GM18505 (cell line): ENCODE measurements at regions not wholly inside any gene's neighbourhood (a gene's known extent, or its start where the extent isn't known, plus 50 kb on each side); places are given as distances from the start of the nearest gene placed in this dataset.
"Not testable (repeated sequence)": the region's sequence is repeated elsewhere in the genome, so short reads cannot be mapped to it uniquely, and the experiment has no call there.

ENCODE experiments used
- ATAC-seq: cut with Tn5 transposase; IDR thresholded peaks from one replicate; pipeline ENCODE4 v1.9.1; 2021; ENCODE audit not compliant: unreplicated experiment
- POLR2A ChIP-seq: IDR thresholded peaks from 4 replicates; pipeline ENCODE4 v1.6.1; 2011; ENCODE audit warnings: borderline replicate concordance; ENCODE audit not compliant: insufficient read depth, insufficient read length; ENCODE audit errors: extremely low read depth

DNA sequence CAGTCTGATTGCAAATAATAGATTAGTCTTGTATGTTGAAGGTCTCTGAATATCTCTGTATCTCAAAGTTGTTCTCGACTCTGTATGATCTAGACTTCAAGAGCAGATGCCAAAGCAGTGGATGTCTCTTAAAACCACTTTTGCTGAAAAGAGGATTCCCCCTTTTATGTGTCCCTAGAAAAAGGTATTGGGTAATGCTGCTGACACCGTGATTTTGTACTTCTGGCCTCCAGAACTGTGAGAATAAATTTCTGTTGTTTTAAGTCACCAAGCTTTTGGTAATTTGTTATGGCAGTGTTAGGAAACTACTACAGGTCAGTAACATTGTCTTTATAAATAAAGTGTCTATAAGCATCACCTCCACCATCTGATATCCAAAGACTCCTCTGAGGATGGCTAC, 85.3 kb upstream of the PIK3R1 start:
- no peak for TF ChIP-seq POLR2A
- no peak for ATAC-seq

DNA sequence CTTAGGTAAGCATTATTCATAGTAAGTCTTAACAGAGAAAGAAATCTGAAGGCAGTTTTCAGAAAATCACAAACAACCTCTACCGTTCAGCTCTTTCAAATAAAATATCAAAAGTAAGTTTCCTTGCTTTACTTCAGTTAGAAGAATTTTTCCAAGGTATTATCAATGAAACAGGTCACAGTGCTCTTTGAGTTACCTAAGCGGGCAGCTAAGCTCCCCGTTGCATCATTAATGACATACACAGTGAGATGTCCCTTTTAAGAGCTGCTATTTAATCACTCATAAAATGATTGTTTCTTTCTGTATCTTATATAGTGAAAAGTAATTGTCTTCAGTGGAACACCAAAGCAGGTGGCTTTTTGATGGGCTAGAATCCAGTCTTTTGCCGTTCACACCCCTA, 86.2 kb upstream of the PIK3R1 start:
- ATAC-seq: no peak
- no peak for TF ChIP-seq POLR2A

DNA sequence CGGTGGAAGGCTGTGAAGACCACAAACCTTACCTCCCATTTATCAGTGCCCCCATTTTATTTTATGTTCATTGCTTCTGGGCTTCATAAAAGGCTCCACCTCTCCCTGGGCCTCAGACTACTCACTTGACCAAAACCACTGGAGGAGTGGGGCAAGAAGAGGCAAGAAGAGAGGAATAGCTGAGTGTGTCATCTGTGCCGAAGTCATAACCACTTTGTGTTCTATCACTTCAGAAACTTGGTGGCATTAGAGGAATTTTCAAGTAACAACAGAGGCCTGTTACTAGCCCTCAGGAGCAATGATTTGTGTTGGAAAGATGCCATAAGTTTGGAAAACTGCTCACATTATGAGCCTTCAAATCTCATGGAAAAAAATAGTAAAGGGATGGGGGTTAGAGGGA, 88.7 kb upstream of the PIK3R1 start:
- TF ChIP-seq POLR2A: no peak
- ATAC-seq: no peak

DNA sequence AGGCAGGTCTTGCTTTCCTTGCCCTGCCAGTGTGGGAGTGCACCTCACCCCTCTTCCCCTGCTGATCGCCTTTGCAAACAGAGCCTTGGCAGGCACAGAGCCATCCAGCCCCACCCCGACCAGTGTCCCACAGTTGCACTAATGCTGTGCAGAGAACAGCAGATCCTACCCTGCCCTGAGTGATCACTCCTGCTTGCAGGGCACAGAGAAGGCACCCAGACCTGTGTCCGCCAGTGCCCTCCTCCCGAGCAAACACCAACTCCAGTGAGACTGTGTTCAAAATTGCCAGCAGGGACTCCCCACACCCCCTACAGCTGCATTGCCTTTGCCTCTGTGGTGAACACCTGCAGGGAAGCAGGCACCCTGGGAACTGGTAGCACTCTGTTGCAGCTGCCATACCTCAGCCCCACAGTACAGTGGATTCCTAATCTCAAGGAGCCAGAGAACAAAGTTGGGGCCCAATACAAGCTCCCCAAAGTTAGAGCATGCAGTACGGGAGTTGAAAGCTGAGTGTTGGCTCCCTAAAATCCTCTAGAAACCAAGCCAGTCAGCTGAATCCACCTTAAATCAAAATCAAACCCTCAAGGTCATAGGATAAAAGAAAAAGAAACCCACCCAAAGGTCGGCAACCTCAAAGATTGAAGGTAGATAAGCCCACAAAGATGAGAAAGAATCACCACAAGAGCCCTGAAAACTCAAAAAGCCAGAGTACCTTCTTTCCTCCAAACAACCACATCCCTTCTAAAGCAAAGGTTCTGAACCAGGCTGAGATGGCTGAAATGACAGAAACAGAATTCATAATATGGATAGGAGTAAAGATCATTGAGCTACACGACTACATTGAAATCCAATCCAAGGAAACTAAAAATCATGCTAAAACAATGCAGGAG, 92.9 kb upstream of the PIK3R1 start:
- TF ChIP-seq POLR2A: no peak
- ATAC-seq: no peak

DNA sequence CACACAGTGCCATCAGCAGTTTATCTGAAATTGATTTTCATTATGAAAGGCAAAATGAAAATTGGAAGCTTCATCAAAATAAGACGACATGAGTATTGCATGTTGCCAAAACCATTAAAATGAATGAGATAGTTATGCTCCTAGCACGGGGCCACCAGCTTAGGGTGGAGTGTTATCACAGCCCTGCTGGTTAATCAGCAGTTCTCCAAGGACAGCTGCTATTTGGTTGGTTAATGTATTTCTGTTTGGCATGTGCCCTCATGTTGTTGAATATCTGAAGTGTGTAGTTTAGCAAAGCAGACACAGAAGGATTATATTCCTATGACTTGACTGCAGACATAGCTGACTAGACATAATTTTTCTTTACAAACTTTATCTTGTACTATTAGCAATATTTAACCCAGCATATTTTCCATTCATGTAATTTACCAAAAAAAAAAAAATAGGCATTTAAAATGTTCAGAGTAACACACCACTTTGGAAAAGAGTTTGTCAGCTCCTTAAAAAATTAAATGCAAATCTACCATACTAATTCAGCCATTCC, 98.6 kb upstream of the PIK3R1 start:
- no peak for ATAC-seq
- no peak for TF ChIP-seq POLR2A

DNA sequence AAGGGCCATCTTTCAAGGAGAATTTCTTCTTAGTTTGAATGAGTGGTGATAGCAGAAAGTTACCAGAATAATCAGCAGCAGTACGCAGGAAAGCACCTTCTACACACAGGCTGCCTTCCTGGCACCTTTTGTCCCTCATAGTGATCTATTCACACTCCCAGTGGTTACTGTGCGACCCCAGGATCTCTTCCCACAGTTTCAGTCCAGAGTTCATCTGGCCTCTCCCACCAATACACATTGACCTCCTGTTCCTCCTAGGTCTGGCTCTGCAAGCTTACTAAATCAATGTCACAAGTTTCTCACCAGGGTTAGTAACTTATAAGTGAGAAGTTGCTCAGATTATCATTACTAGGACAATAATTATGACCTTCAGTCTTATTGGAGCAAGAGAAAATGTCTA, 99.1 kb upstream of the PIK3R1 start:
- ATAC-seq: no peak
- TF ChIP-seq POLR2A: no peak

DNA sequence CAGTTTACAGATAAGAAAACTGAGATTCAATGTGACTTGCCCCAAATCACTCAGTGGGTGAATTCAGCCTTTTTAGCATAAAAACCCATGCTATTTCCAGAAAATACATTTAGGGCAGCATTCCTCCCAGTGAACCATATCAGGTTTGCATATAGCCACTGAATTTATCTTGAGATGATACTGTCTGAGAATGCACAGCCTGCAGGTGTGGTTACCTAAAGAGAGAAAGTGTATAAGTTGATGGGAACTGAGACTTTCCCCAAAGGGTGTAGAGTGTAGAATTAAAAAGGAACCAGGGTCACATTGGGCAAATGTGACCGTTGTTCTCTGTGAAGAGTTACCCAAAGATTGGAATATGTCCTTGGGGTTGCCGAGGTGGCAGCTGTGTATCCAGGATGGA, 100.0 kb upstream of the PIK3R1 start:
- no peak for TF ChIP-seq POLR2A
- no peak for ATAC-seq

DNA sequence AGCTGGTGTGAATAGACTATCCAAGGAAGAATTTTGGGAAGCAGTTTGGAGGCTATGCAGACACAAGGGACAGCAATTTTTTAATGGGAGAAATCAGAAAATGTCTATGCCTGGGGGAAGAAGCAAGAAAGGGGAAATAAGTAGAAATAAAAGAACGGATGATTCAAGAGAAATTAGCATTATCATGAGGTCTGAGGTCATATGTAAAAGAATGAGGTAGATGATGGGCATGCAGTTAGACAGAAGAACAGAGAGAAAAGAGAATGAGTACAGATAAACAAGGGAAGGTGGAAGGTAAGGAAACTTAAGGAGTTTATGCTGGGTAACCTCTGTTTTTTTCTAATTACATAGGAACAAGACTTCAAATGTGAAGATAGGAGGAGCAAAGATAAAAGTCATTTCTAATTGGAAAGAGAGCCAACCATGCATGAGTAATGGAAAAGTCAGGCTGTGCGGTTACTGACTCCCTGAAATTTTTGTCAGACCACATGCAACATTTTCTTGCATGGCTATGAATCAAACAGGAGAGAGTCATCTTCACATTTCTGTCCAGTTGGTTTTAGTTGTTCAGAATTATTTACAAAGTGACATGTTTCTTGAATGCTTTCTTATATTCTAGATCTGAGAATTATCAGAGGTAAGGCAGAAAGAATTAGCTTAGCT, 101.0 kb upstream of the PIK3R1 start:
- TF ChIP-seq POLR2A: no peak
- no peak for ATAC-seq

DNA sequence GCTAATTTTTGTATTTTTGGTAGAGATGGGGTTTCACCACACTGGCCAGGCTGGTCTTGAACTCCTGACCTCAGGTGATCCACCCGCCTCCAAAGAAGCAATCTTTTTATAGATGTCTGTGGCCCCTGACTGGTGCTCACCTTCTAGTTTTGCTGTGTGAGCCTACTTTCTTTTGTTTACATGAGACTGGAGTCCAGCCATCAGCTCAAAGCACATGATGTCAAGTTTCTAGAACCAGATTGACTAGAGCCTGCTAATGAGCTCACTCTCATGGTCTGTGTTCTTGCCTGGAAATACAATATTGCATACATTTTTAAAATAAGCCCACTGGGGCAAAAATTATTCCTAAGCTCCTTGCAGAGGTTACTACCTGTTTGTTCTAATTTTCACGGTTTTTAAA, 102.9 kb upstream of the PIK3R1 start:
- no peak for TF ChIP-seq POLR2A
- no peak for ATAC-seq

DNA sequence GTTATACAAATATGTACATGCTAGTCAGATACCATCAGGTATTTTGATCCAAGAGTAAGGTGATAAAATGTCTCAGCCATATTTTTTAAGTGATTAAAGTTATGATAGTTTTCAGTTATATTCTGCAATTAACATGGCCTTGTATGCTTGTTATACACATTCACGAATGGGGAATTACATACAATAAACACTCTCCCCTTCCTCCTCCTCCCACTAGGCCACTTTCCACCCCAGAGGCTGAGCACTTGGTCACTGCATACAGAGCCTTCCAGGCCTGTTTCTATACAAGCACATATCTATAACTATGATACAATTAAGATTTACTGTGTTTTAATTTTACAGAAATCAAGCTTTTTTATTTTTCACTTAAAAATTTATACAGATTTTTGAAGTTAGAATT, 104.7 kb upstream of the PIK3R1 start:
- TF ChIP-seq POLR2A: no peak
- ATAC-seq: no peak

DNA sequence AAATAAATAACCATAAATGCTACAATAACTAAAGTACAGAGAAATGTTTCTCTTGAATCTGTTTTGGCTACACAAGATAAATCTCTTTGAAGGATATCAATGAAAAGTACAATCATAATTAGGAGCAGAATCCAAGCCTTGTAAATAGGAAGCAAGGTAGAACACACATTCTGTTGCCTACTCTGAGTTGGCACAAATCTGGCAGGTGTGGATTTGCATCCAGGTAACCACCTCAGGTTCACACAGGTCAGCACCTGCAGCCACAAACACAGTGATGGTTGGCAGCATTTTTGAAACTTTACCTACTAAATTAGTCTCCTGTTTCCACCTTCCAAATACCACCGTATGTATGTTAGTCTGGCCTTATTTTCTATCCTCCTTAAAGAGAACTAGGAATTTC, 105.3 kb upstream of the PIK3R1 start:
- no peak for ATAC-seq
- no peak for TF ChIP-seq POLR2A

DNA sequence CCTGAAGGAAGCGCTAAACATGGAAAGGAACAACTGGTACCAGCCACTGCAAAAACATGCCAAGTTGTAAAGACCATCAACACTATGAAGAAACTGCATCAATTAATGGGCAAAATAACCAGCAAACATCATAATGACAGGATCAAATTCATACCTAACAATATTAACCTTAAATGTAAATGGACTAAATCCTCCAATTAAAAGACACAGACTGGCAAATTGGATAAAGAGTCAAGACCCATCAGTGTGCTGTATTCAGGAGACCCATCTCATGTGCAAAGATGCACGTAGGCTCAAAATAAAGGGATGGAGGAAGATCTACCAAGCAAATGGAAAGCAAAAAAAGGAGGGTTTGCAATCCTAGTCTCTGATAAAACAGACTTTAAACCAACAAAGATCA, 111.3 kb upstream of the PIK3R1 start:
- ATAC-seq: not testable (repeated sequence)

DNA sequence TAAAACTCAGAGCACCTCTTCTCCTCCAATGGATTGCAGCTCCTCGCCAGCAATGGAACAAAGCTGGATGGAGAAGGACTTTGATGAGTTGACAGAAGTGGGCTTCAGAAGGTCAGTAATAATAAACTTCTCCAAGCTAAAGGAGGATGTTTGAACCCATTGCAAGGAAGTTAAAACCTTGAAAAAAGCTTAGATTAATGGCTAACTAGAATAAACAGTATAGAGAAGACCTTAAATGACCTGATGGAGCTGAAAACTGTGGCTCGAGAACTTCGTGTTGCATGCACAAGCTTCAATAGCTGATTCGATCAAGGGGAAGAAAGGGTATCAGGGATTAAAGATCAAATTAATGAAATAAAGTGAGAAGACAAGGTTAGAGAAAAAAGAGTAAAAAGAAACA, 112.3 kb upstream of the PIK3R1 start:
- not testable (repeated sequence) for ATAC-seq

DNA sequence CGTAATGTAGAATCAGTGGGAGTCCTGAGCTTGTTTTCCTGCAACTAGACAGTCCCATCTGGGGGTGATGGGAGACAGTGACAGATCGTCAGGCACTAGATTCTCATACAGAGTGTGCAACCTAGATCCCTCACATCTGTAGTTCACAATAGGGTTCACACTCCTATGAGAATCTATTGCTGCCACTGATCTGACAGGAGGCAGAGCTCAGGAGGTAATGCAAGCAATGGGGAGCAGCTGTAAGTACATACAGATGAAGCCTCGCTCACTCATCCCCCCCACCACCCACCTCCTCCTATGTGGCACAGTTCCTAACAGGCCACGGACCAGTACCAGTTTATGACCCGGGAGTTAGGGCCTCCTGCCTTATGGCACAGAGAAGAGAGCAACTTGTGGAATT, 116.2 kb upstream of the PIK3R1 start:
- TF ChIP-seq POLR2A: no peak
- no peak for ATAC-seq
